ENCODE measurements at regions not wholly inside any gene's neighbourhood (a gene's known extent, or its start where the extent isn't known, plus 50 kb on each side); places are given as distances from the start of the nearest gene placed in this dataset.

DNA sequence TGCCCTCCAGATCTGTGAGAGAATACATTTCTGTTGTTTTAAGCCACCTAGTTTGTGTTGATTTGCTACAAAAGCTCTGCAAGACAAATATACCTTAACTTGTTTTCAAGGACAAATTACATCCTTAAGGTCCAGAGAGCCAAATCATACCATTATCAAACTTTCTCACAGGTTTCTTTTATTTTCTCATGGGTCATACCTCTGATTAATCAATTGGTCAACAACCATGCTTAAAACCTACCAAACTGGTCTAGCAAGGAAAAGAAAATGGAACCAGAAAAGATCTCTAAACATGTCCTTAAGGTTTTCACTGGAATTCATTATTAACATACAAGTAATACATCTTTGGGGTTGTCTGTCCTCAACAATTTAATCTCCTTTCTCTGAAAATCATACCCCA, 535.0 kb downstream of the CD83 start:
- TF ChIP-seq, protein P1, sequence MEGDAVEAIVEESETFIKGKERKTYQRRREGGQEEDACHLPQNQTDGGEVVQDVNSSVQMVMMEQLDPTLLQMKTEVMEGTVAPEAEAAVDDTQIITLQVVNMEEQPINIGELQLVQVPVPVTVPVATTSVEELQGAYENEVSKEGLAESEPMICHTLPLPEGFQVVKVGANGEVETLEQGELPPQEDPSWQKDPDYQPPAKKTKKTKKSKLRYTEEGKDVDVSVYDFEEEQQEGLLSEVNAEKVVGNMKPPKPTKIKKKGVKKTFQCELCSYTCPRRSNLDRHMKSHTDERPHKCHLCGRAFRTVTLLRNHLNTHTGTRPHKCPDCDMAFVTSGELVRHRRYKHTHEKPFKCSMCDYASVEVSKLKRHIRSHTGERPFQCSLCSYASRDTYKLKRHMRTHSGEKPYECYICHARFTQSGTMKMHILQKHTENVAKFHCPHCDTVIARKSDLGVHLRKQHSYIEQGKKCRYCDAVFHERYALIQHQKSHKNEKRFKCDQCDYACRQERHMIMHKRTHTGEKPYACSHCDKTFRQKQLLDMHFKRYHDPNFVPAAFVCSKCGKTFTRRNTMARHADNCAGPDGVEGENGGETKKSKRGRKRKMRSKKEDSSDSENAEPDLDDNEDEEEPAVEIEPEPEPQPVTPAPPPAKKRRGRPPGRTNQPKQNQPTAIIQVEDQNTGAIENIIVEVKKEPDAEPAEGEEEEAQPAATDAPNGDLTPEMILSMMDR (IDR thresholded peaks at IDR 0.05), result no peak
- no peak for TF ChIP-seq EP300 (IDR thresholded peaks at IDR 0.05)
- no peak for TF ChIP-seq POLR2A (IDR thresholded peaks at IDR 0.05)
